OCI-LY7 (cell line): ENCODE measurements at regions not wholly inside any gene's neighbourhood (a gene's known extent, or its start where the extent isn't known, plus 50 kb on each side); places are given as distances from the start of the nearest gene placed in this dataset.

Experiments
- CTCF ChIP-seq: fragments of 200-600 bp; sonication (generic); conservative IDR thresholded peaks from 2 replicates; pipeline ENCODE4 v1.5.1; 2014; ENCODE audit warnings: mild to moderate bottlenecking, antibody characterized with exemption, low read length, moderate library complexity, mixed read lengths
- EZH2phosphoT487 ChIP-seq: fragments of 200-600 bp; sonication (generic); IDR thresholded peaks from 2 replicates; pipeline ENCODE4 v1.6.1; 2018; ENCODE audit warnings: low read depth, borderline replicate concordance, mild to moderate bottlenecking, mixed run types, antibody characterized with exemption, low read length, moderate library complexity, mixed read lengths

DNA sequence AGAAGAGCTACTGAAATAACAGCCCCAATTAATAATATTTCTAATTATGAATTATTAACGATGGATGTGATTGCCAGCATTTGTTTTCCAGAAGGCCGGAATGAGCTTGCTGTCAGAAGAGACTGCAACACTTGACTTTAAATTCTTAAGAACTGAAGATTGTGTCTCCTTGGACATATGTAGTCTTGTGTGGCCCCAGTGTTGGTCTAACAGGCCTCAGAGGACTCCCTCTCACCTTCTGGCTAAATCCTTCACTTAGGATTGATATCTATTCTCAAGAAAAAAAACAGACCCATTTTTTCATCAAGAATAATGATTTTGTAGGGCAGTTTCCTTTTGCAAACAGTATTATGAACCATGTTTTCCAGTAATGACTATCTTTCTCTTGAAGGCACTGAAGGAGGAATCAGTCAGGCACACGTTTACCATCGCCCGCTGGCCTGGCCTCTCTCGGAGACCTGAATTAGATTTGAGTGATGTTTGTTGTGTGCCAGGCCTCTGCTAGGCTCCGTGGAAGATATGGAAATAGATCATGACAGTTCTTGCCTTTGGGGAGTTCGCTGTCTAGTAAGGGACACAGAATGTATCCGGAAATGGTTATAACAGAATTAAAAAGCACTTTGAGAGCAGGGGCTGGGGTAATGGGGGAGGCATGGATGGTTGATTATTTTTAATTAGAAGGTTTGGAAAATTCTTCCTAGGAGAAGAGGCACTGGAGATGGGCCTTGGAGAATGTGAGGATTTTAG is 258.0 kb downstream of the MYCN start:
- no peak for TF ChIP-seq CTCF
- no peak for TF ChIP-seq EZH2phosphoT487
